ENCODE measurements at regions not wholly inside any gene's neighbourhood (a gene's known extent, or its start where the extent isn't known, plus 50 kb on each side); places are given as distances from the start of the nearest gene placed in this dataset.

- TF ChIP-seq CTCF (IDR thresholded peaks at IDR 0.05 in 8 of 11, conservative IDR thresholded peaks at IDR 0.05 in 3 of 11) (no peak), POLR2A (IDR thresholded peaks at IDR 0.05) (no peak)
These were observed 179.3 kb upstream of the GOT2 start for GRCh38 chr16:58913456-58913855.
